ENCODE measurements at regions not wholly inside any gene's neighbourhood (a gene's known extent, or its start where the extent isn't known, plus 50 kb on each side); places are given as distances from the start of the nearest gene placed in this dataset.

- DNase-seq (ENCODE audit: low spot score in 2 of 2) = no peak
- WGBS, 2 donors = 43 to 57% methylated on average over 5 of the region's 5 CpGs
- no peak overlapping the region for H3K4me3 ChIP-seq (ENCODE audit: low read depth, poor library complexity, severe bottlenecking)
- TF ChIP-seq POLR2A (IDR thresholded peaks at IDR 0.05) (no peak), CTCF (IDR thresholded peaks at IDR 0.05) (no peak)
- intact Hi-C loops (cut with DNase I; ENCODE audit: low total_unique reads) = no loop called here
Measured at GRCh38 chr17:70956726-70957125, 787.4 kb downstream of the KCNJ2 start.

GRCh38 chr17:70961341-70961740 is 792.0 kb downstream of the KCNJ2 start:
- intact Hi-C loops (cut with DNase I; ENCODE audit: low total_unique reads) = no loop called here
- no peak for TF ChIP-seq CTCF (IDR thresholded peaks at IDR 0.05)
- no peak for TF ChIP-seq POLR2A (IDR thresholded peaks at IDR 0.05)
- DNase-seq (ENCODE audit: low spot score in 2 of 2) = no peak
- no peak overlapping the region for H3K4me3 ChIP-seq (ENCODE audit: low read depth, poor library complexity, severe bottlenecking)
- 91 to 94% methylated on average over 3 of the region's 3 CpGs for WGBS, 2 donors

- DNase-seq (ENCODE audit: low spot score in 2 of 2) = no peak
- 79% methylated on average over 3 of the region's 3 CpGs for WGBS, 2 donors
- intact Hi-C loops (cut with DNase I; ENCODE audit: low total_unique reads) = no loop called here
- TF ChIP-seq POLR2A (IDR thresholded peaks at IDR 0.05) = no peak
- TF ChIP-seq CTCF (IDR thresholded peaks at IDR 0.05) = no peak
- H3K4me3 ChIP-seq (ENCODE audit: low read depth, poor library complexity, severe bottlenecking) = no peak overlapping the region
Measured at GRCh38 chr17:70968302-70968701, 799.0 kb downstream of the KCNJ2 start.

- intact Hi-C loops (cut with DNase I; ENCODE audit: low total_unique reads) = no loop called here
- DNase-seq (ENCODE audit: low spot score in 2 of 2) = no peak
- TF ChIP-seq CTCF (IDR thresholded peaks at IDR 0.05) (no peak), POLR2A (IDR thresholded peaks at IDR 0.05) (no peak)
- 75 to 79% methylated on average over 6 of the region's 6 CpGs for WGBS, 2 donors
- no peak overlapping the region for H3K4me3 ChIP-seq (ENCODE audit: low read depth, poor library complexity, severe bottlenecking)
Measured at GRCh38 chr17:70969521-70970034, 800.2 kb downstream of the KCNJ2 start.

- TF ChIP-seq POLR2A (IDR thresholded peaks at IDR 0.05) (no peak), CTCF (IDR thresholded peaks at IDR 0.05) (no peak)
- intact Hi-C loops (cut with DNase I; ENCODE audit: low total_unique reads) = no loop called here
- no peak for DNase-seq (ENCODE audit: low spot score in 2 of 2)
- no peak overlapping the region for H3K4me3 ChIP-seq (ENCODE audit: low read depth, poor library complexity, severe bottlenecking)
Measured at GRCh38 chr17:70976447-70976846, 807.1 kb downstream of the KCNJ2 start.

GRCh38 chr17:70984873-70985272 is 815.5 kb downstream of the KCNJ2 start:
- intact Hi-C loops (cut with DNase I; ENCODE audit: low total_unique reads) = no loop called here
- TF ChIP-seq CTCF (IDR thresholded peaks at IDR 0.05) (no peak), POLR2A (IDR thresholded peaks at IDR 0.05) (no peak)
- no peak overlapping the region for H3K4me3 ChIP-seq (ENCODE audit: low read depth, poor library complexity, severe bottlenecking)
- WGBS, 2 donors = 72 to 94% methylated on average over 3 of the region's 3 CpGs
- no peak for DNase-seq (ENCODE audit: low spot score in 2 of 2)
